ENCODE measurements at regions not wholly inside any gene's neighbourhood (a gene's known extent, or its start where the extent isn't known, plus 50 kb on each side); places are given as distances from the start of the nearest gene placed in this dataset.

- H3K36me3 ChIP-seq (ENCODE audit: control insufficient read depth, insufficient read depth, low read length) = no peaks in the 10 kb centered on the region
- H3K4me1 Mint-ChIP-seq (ENCODE audit: low read depth, unreplicated experiment) = no peaks in the 10 kb centered on the region
- no peaks in the 10 kb centered on the region for H3K9me3 ChIP-seq
- DNase-seq = no peak
- ChIA-PET POLR2A (no interaction called here), CTCF (no interaction called here)
- no peak overlapping the region for H3K4me3 Mint-ChIP-seq (ENCODE audit: unreplicated experiment)
- TF ChIP-seq CTCF (IDR thresholded peaks at IDR 0.05; ENCODE audit: insufficient read depth in 1 of 2, low read depth in 1 of 2, low read length in 1 of 2, severe bottlenecking in 1 of 2, unreplicated experiment in 1 of 2) = no peak
- H3K4me3 ChIP-seq (ENCODE audit: low read depth, low read length) = no peak overlapping the region
- BruUV-seq (replicated peaks) = no TSS peak
- H3K4me1 ChIP-seq = no peaks in the 10 kb centered on the region
- H3K27me3 ChIP-seq (replicated peaks; ENCODE audit: control insufficient read depth, insufficient read depth, low read length) = no peaks in the 10 kb centered on the region
- H3K9me3 Mint-ChIP-seq (ENCODE audit: unreplicated experiment) = no peaks in the 10 kb centered on the region
- intact Hi-C loops (cut with micrococcal nuclease; ENCODE audit: unreplicated experiment) = no loop called here
- H3K27me3 Mint-ChIP-seq (ENCODE audit: insufficient read depth, unreplicated experiment) = no peaks in the 10 kb centered on the region
- no peak overlapping the region for H3K27ac Mint-ChIP-seq (ENCODE audit: unreplicated experiment)
- H3K36me3 Mint-ChIP-seq (ENCODE audit: insufficient read depth, unreplicated experiment) = no peaks in the 10 kb centered on the region
These were observed 361.6 kb downstream of the GRIA2 start for GRCh38 chr4:157582141-157582540.

- H3K27me3 ChIP-seq (replicated peaks; ENCODE audit: control insufficient read depth, insufficient read depth, low read length) = no peaks in the 10 kb centered on the region
- Mint-ChIP-seq H3K27me3 (ENCODE audit: insufficient read depth, unreplicated experiment) (no peaks in the 10 kb centered on the region), H3K9me3 (ENCODE audit: unreplicated experiment) (no peaks in the 10 kb centered on the region), H3K4me1 (ENCODE audit: low read depth, unreplicated experiment) (no peaks in the 10 kb centered on the region), H3K4me3 (ENCODE audit: unreplicated experiment) (no peak overlapping the region), H3K36me3 (ENCODE audit: insufficient read depth, unreplicated experiment) (no peaks in the 10 kb centered on the region), H3K27ac (ENCODE audit: unreplicated experiment) (no peak overlapping the region)
- no peaks in the 10 kb centered on the region for H3K9me3 ChIP-seq
- POLR2A ChIA-PET = no interaction called here
- CTCF ChIA-PET = no interaction called here
- H3K4me1 ChIP-seq = no peaks in the 10 kb centered on the region
- intact Hi-C loops (cut with micrococcal nuclease; ENCODE audit: unreplicated experiment) = no loop called here
- TF ChIP-seq CTCF (IDR thresholded peaks at IDR 0.05; ENCODE audit: insufficient read depth in 1 of 2, low read depth in 1 of 2, low read length in 1 of 2, severe bottlenecking in 1 of 2, unreplicated experiment in 1 of 2) = no peak
- no peak for DNase-seq
- no TSS peak for BruUV-seq (replicated peaks)
- H3K4me3 ChIP-seq (ENCODE audit: low read depth, low read length) = no peak overlapping the region
- H3K36me3 ChIP-seq (ENCODE audit: control insufficient read depth, insufficient read depth, low read length) = no peaks in the 10 kb centered on the region
These were observed 356.2 kb downstream of the GRIA2 start for GRCh38 chr4:157576671-157577217.

- Histone ChIP-seq H3K27me3 (replicated peaks; ENCODE audit: control insufficient read depth, insufficient read depth, low read length) (no peaks in the 10 kb centered on the region), H3K4me3 (ENCODE audit: low read depth, low read length) (no peak overlapping the region), H3K9me3 (no peaks in the 10 kb centered on the region), H3K4me1 (no peaks in the 10 kb centered on the region), H3K36me3 (ENCODE audit: control insufficient read depth, insufficient read depth, low read length) (no peaks in the 10 kb centered on the region)
- TF ChIP-seq CTCF (IDR thresholded peaks at IDR 0.05; ENCODE audit: insufficient read depth in 1 of 2, low read depth in 1 of 2, low read length in 1 of 2, severe bottlenecking in 1 of 2, unreplicated experiment in 1 of 2) = no peak
- DNase-seq = no peak
- ChIA-PET CTCF (no interaction called here), POLR2A (no interaction called here)
- intact Hi-C loops (cut with micrococcal nuclease; ENCODE audit: unreplicated experiment) = no loop called here
- no TSS peak for BruUV-seq (replicated peaks)
- H3K27me3 Mint-ChIP-seq (ENCODE audit: insufficient read depth, unreplicated experiment) = no peaks in the 10 kb centered on the region
- no peaks in the 10 kb centered on the region for H3K4me1 Mint-ChIP-seq (ENCODE audit: low read depth, unreplicated experiment)
- H3K27ac Mint-ChIP-seq (ENCODE audit: unreplicated experiment) = no peak overlapping the region
- H3K9me3 Mint-ChIP-seq (ENCODE audit: unreplicated experiment) = no peaks in the 10 kb centered on the region
- H3K36me3 Mint-ChIP-seq (ENCODE audit: insufficient read depth, unreplicated experiment) = no peaks in the 10 kb centered on the region
- no peak overlapping the region for H3K4me3 Mint-ChIP-seq (ENCODE audit: unreplicated experiment)
These were observed 354.8 kb downstream of the GRIA2 start for GRCh38 chr4:157575339-157575738.
